DMS 273 treated with DMSO at 0.1 percent for 48 hours (cell line): ENCODE measurements at regions not wholly inside any gene's neighbourhood (a gene's known extent, or its start where the extent isn't known, plus 50 kb on each side); places are given as distances from the start of the nearest gene placed in this dataset.
"Not testable (repeated sequence)": the region's sequence is repeated elsewhere in the genome, so short reads cannot be mapped to it uniquely, and the experiment has no call there.

ENCODE experiments used
- DNase-seq: peaks from one replicate; lab custom pipeline; 2025; lab: John Stamatoyannopoulos, UW

DNA sequence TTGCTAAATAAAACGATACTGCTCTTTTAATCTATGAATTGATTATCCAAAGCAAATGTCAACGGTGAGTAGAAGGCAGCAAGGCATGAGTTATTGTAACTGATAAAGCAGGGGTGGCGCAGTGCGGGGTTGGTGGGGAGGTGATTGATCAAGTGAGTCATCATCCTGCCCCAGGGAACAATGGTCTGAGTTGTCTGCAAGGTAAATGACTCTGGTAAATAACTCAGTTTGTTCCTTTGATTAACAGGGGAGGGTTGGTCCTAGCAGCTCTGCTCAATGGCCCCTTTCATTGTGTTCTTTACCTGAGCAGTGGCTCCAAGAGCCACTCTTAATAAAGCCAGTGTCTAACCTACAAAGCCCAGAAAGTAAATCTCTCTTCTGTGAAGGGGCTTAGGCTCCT is 91.8 kb downstream of the QRSL1 start:
- not testable (repeated sequence) for DNase-seq
